Endothelial cell of umbilical vein (primary cell): ENCODE measurements at regions not wholly inside any gene's neighbourhood (a gene's known extent, or its start where the extent isn't known, plus 50 kb on each side); places are given as distances from the start of the nearest gene placed in this dataset.

Experiments used
- BruUV-seq: library from RNA; stranded (reverse); fragments of 400-500 nt; replicated peaks from 2 replicates; lab custom pipeline; 2021; lab: Mats Ljungman, UMichigan
- CTCF ChIA-PET: fragments of 300-600, 350-600 bp; sonication (Branson Sonifier 250); formaldehyde crosslinking; loops from one replicate; lab custom pipeline; 2021; ENCODE audit warnings: antibody characterized with exemption, inconsistent platforms; lab: Charles Lee
- POLR2A ChIA-PET: fragments of 300-600, 350-600 bp; sonication (Branson Sonifier 250); formaldehyde crosslinking; loops from one replicate; lab custom pipeline; 2021; ENCODE audit warnings: antibody characterized with exemption, inconsistent platforms; lab: Charles Lee
- DNase-seq: peaks from one replicate; pipeline ENCODE4 v3.0.0-alpha.2; 2011; ENCODE audit warnings: low read depth, low spot score
- FAIRE-seq: peaks from 2 replicates; lab custom pipeline; 2011; peaks lifted over from hg19 to GRCh38; lab: Jason Lieb, UNC
- H2AFZ ChIP-seq: 2 replicates; pipeline ENCODE4 v1.6.0; 2012; ENCODE audit warnings: low read depth, low read length, control low read depth, inconsistent platforms
- H3K27ac ChIP-seq: 2 replicates; pipeline ENCODE4 v1.5.1; 2011; ENCODE audit warnings: low read depth, mild to moderate bottlenecking, control low read depth, low read length, moderate library complexity; ENCODE audit not compliant: insufficient read depth
- H3K27me3 ChIP-seq, 2 experiments: 2 replicates each; pipeline versions ENCODE4 v1.6.0 to v1.6.1; 2011; ENCODE audit warnings: low read length in 2 of 2, mixed read lengths in 1 of 2; ENCODE audit not compliant: control insufficient read depth in 2 of 2, insufficient read depth in 2 of 2
- H3K36me3 ChIP-seq, 2 experiments: 2 replicates in 1 of 2; 3 replicates in 1 of 2; pipeline ENCODE4 v1.5.1; 2011; ENCODE audit warnings: low read length in 2 of 2, mild to moderate bottlenecking in 1 of 2, moderate library complexity in 1 of 2; ENCODE audit not compliant: control insufficient read depth in 2 of 2, insufficient read depth in 2 of 2; ENCODE audit errors: extremely low read depth in 1 of 2
- H3K4me1 ChIP-seq: 3 replicates; pipeline ENCODE4 v1.5.1; 2011; ENCODE audit warnings: mild to moderate bottlenecking, low read length; ENCODE audit not compliant: control insufficient read depth, insufficient read depth; ENCODE audit errors: extremely low read depth
- H3K4me2 ChIP-seq: 2 replicates; pipeline ENCODE4 v1.6.1; 2011; ENCODE audit warnings: low read length, control low read depth, mixed read lengths; ENCODE audit not compliant: insufficient read depth
- H3K4me3 ChIP-seq, 3 experiments: fragments of 200-600 bp in 1 of 3; sonication (generic), shearing (Covaris generic) in 1 of 3; replicated peaks in 1 of 3; 2 replicates each; pipeline ENCODE4 v1.5.1; 2011 to 2016; ENCODE audit warnings: control low read depth in 3 of 3, low read length in 3 of 3, mild to moderate bottlenecking in 2 of 3, inconsistent platforms in 1 of 3, low read depth in 1 of 3, moderate library complexity in 1 of 3; ENCODE audit not compliant: insufficient read depth in 1 of 3
- H3K79me2 ChIP-seq: 2 replicates; pipeline ENCODE4 v1.6.0; 2012; ENCODE audit warnings: low read length, inconsistent platforms; ENCODE audit not compliant: control insufficient read depth, insufficient read depth
- H3K9ac ChIP-seq: replicated peaks from 2 replicates; pipeline ENCODE3; 2011; ENCODE audit warnings: low read length, control low read depth; ENCODE audit not compliant: insufficient read depth; ENCODE audit errors: extremely low read depth
- H3K9me1 ChIP-seq: replicated peaks from 3 replicates; pipeline ENCODE4 v1.6.0; 2011; ENCODE audit warnings: mild to moderate bottlenecking, low read length; ENCODE audit not compliant: control insufficient read depth, insufficient read depth; ENCODE audit errors: extremely low read depth
- H3K9me3 ChIP-seq: replicated peaks from 2 replicates; pipeline ENCODE4 v1.5.1; 2012; ENCODE audit warnings: low read length, inconsistent platforms; ENCODE audit not compliant: control insufficient read depth, insufficient read depth
- H4K20me1 ChIP-seq: replicated peaks from 2 replicates; pipeline ENCODE3; 2011; ENCODE audit warnings: mild to moderate bottlenecking, low read length; ENCODE audit not compliant: control insufficient read depth, insufficient read depth; ENCODE audit errors: extremely low read depth
- CTCF ChIP-seq, 2 donors: IDR thresholded peaks; 1 replicate in 1 of 2; 2 replicates in 1 of 2; pipeline ENCODE4 v1.5.1; 2011; ENCODE audit warnings: low read length in 2 of 2, mild to moderate bottlenecking in 2 of 2, moderate library complexity in 2 of 2, control low read depth in 1 of 2, inconsistent platforms in 1 of 2, low read depth in 1 of 2; ENCODE audit not compliant: insufficient read depth in 1 of 2; ENCODE audit errors: extremely low read depth in 1 of 2
- EZH2 ChIP-seq: IDR thresholded peaks from 2 replicates; pipeline ENCODE4 v1.6.1; 2012; ENCODE audit warnings: borderline replicate concordance, low read depth, mild to moderate bottlenecking, moderate library complexity, low read length, inconsistent platforms; ENCODE audit not compliant: severe bottlenecking
- FOS ChIP-seq: IDR thresholded peaks from 2 replicates; pipeline ENCODE4 v1.6.1; 2011; ENCODE audit warnings: mild to moderate bottlenecking, low read length, moderate library complexity, borderline replicate concordance; ENCODE audit not compliant: insufficient read depth
- JUN ChIP-seq: IDR thresholded peaks from 2 replicates; pipeline ENCODE4 v1.6.1; 2011; ENCODE audit warnings: borderline replicate concordance, low read depth; ENCODE audit not compliant: insufficient read length, insufficient read depth
- MYC ChIP-seq: IDR thresholded peaks from one replicate; pipeline ENCODE4 v1.6.1; 2011; ENCODE audit warnings: mild to moderate bottlenecking, low read depth, low read length
- POLR2A ChIP-seq: IDR thresholded peaks from 2 replicates; pipeline ENCODE4 v1.6.1; 2012; ENCODE audit warnings: low read depth, mild to moderate bottlenecking, control low read depth, low read length
- POLR2AphosphoS5 ChIP-seq: IDR thresholded peaks from 2 replicates; pipeline ENCODE4 v1.6.1; 2012; ENCODE audit warnings: low read depth, mild to moderate bottlenecking, control low read depth, low read length, moderate library complexity; ENCODE audit not compliant: insufficient read depth
- dilution Hi-C: fragments of 300-500 bp; cut with MboI; formaldehyde crosslinking; loops from one replicate; pipeline ENCODE4 v1.15.0; 2019; ENCODE audit warnings: low sequenced_read_pairs; ENCODE audit not compliant: extremely low pct_ligation_motif_present
- intact Hi-C: fragments of 100-400 bp; cut with micrococcal nuclease; formaldehyde crosslinking; loops from one replicate; pipeline ENCODE4 v1.10.0; 2022
- TF ChIP-seq, protein P1 (sequence below): IDR thresholded peaks from 2 replicates; pipeline ENCODE4 v1.6.1; 2011; ENCODE audit not compliant: insufficient read depth, insufficient read length

- POLR2A ChIA-PET = no interaction called here
- Histone ChIP-seq H3K27ac (no peak overlapping the region), H3K4me3 (no peak overlapping the region), H2AFZ (no peak overlapping the region), H3K36me3 (no peaks in the 10 kb centered on the region), H3K9ac (no peak overlapping the region), H3K9me3 (no peaks in the 10 kb centered on the region), H3K79me2 (no peaks in the 10 kb centered on the region), H3K4me2 (no peak overlapping the region), H3K27me3 (peaks cover 5 to 8% of the 10 kb centered on the region in 2 experiments), H3K4me1 (no peaks in the 10 kb centered on the region), H4K20me1 (no peaks in the 10 kb centered on the region), H3K9me1 (no peaks in the 10 kb centered on the region)
- FAIRE-seq (no peak), DNase-seq (no peak)
- intact Hi-C loops = no loop called here
- dilution Hi-C loops = no loop called here
- CTCF ChIA-PET = no interaction called here
- no TSS peak for BruUV-seq
- TF ChIP-seq EZH2 (no peak), FOS (no peak), CTCF (IDR thresholded peaks at IDR 0.05; ENCODE audit: extremely low read depth in 1 of 2, insufficient read depth in 1 of 2, low read depth in 1 of 2, low read length in 2 of 2) (no peak), MYC (no peak), POLR2AphosphoS5 (no peak), JUN (no peak), POLR2A (no peak)
- TF ChIP-seq, protein P1, sequence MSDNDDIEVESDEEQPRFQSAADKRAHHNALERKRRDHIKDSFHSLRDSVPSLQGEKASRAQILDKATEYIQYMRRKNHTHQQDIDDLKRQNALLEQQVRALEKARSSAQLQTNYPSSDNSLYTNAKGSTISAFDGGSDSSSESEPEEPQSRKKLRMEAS = no peak
Measured at GRCh38 chr11:116488836-116489389, 283.9 kb downstream of the BUD13 start.
